ENCODE measurements at regions not wholly inside any gene's neighbourhood (a gene's known extent, or its start where the extent isn't known, plus 50 kb on each side); places are given as distances from the start of the nearest gene placed in this dataset.

DNA sequence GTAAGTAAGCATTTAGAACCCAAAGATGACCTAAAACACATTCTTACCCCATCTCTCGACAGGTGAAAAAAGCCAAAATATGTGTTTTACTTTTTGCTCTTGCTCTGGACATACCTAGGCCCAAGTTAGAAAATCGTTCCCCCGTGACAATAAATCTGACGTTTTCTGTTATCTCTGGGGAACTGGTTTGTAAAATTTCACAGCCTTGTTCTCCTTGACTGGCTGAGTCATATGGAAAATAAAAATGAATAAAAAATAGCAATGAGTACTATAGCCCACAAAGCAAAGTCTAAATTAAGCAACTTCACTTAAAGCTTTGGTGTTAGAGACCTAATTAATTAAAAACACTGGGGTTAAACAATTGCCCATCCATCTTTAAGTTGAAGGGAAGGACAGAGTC lies 286.9 kb upstream of the CLINT1 start:
- no peak for DNase-seq
- H3K4me1 ChIP-seq (ENCODE audit: low read length): no peaks in the 10 kb centered on the region
- H3K27ac ChIP-seq (ENCODE audit: low read length): no peak overlapping the region
- H3K4me2 ChIP-seq (ENCODE audit: low read depth, low read length, poor library complexity, severe bottlenecking): no peak overlapping the region
- H3K9me2 ChIP-seq (replicated peaks; ENCODE audit: insufficient read depth, low read length): no peaks in the 10 kb centered on the region
- no peak overlapping the region for H3K9ac ChIP-seq (ENCODE audit: low read length)
- H3K27me3 ChIP-seq (ENCODE audit: low read length): no peaks in the 10 kb centered on the region
- H3K9me3 ChIP-seq (ENCODE audit: low read length): no peaks in the 10 kb centered on the region
- H4K20me1 ChIP-seq (ENCODE audit: insufficient read depth, low read depth, low read length): no peaks in the 10 kb centered on the region
- no peaks in the 10 kb centered on the region for H3K79me2 ChIP-seq (ENCODE audit: low read length)
- H2AFZ ChIP-seq (ENCODE audit: low read length): no peak overlapping the region
- H3K36me3 ChIP-seq (ENCODE audit: insufficient read depth, low read length): no peaks in the 10 kb centered on the region
- H3K4me3 ChIP-seq (ENCODE audit: low read length): no peak overlapping the region

GRCh38 chr5:158143081-158143480 lies 284.1 kb upstream of the CLINT1 start:
- Histone ChIP-seq H3K4me3 (ENCODE audit: low read length) (no peak overlapping the region), H3K79me2 (ENCODE audit: low read length) (no peaks in the 10 kb centered on the region), H3K9me3 (ENCODE audit: low read length) (no peaks in the 10 kb centered on the region), H3K9ac (ENCODE audit: low read length) (no peak overlapping the region), H3K4me2 (ENCODE audit: low read depth, low read length, poor library complexity, severe bottlenecking) (no peak overlapping the region), H3K27me3 (ENCODE audit: low read length) (no peaks in the 10 kb centered on the region), H2AFZ (ENCODE audit: low read length) (no peak overlapping the region), H3K36me3 (ENCODE audit: insufficient read depth, low read length) (no peaks in the 10 kb centered on the region), H4K20me1 (ENCODE audit: insufficient read depth, low read depth, low read length) (no peaks in the 10 kb centered on the region), H3K4me1 (ENCODE audit: low read length) (no peaks in the 10 kb centered on the region), H3K27ac (ENCODE audit: low read length) (no peak overlapping the region), H3K9me2 (replicated peaks; ENCODE audit: insufficient read depth, low read length) (no peaks in the 10 kb centered on the region)
- no peak for DNase-seq

GRCh38 chr5:158142156-158142555 lies 283.2 kb upstream of the CLINT1 start:
- no peak for DNase-seq
- Histone ChIP-seq H3K79me2 (ENCODE audit: low read length) (no peaks in the 10 kb centered on the region), H3K36me3 (ENCODE audit: insufficient read depth, low read length) (no peaks in the 10 kb centered on the region), H3K27me3 (ENCODE audit: low read length) (no peaks in the 10 kb centered on the region), H3K9me2 (replicated peaks; ENCODE audit: insufficient read depth, low read length) (no peaks in the 10 kb centered on the region), H3K4me3 (ENCODE audit: low read length) (no peak overlapping the region), H4K20me1 (ENCODE audit: insufficient read depth, low read depth, low read length) (no peaks in the 10 kb centered on the region), H2AFZ (ENCODE audit: low read length) (no peak overlapping the region), H3K4me2 (ENCODE audit: low read depth, low read length, poor library complexity, severe bottlenecking) (no peak overlapping the region), H3K27ac (ENCODE audit: low read length) (no peak overlapping the region), H3K4me1 (ENCODE audit: low read length) (no peaks in the 10 kb centered on the region), H3K9ac (ENCODE audit: low read length) (no peak overlapping the region), H3K9me3 (ENCODE audit: low read length) (no peaks in the 10 kb centered on the region)

- Histone ChIP-seq H3K36me3 (ENCODE audit: insufficient read depth, low read length) (no peaks in the 10 kb centered on the region), H3K27me3 (ENCODE audit: low read length) (no peaks in the 10 kb centered on the region), H3K27ac (ENCODE audit: low read length) (no peak overlapping the region), H3K79me2 (ENCODE audit: low read length) (no peaks in the 10 kb centered on the region), H3K4me2 (ENCODE audit: low read depth, low read length, poor library complexity, severe bottlenecking) (no peak overlapping the region), H4K20me1 (ENCODE audit: insufficient read depth, low read depth, low read length) (no peaks in the 10 kb centered on the region), H3K9ac (ENCODE audit: low read length) (no peak overlapping the region), H3K9me3 (ENCODE audit: low read length) (no peaks in the 10 kb centered on the region), H2AFZ (ENCODE audit: low read length) (no peak overlapping the region), H3K4me3 (ENCODE audit: low read length) (no peak overlapping the region), H3K4me1 (ENCODE audit: low read length) (no peaks in the 10 kb centered on the region), H3K9me2 (replicated peaks; ENCODE audit: insufficient read depth, low read length) (no peaks in the 10 kb centered on the region)
- DNase-seq: no peak
Observed at GRCh38 chr5:158140120-158140731, 281.3 kb upstream of the CLINT1 start.

DNA sequence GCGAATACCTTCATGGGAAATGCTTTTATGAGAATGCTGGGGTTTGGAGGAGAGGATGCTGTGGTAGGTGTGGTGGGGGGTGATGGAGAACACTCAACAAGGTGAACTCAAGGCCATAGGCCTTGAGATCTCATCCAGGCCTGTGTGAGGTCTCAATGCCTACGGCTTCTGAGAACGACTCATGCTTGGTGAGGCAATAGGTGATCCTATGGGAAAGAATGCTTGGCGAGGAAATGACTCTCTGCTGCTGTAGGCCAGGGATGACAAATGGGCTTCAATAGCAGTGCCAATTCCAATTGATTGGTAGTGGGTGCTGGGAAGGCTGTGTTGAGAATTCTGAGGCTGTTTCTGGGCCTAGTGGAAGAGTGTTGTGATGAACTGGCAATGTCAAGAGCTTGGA lies 280.2 kb upstream of the CLINT1 start:
- Histone ChIP-seq H3K36me3 (ENCODE audit: insufficient read depth, low read length) (no peaks in the 10 kb centered on the region), H3K79me2 (ENCODE audit: low read length) (no peaks in the 10 kb centered on the region), H3K27me3 (ENCODE audit: low read length) (no peaks in the 10 kb centered on the region), H3K4me2 (ENCODE audit: low read depth, low read length, poor library complexity, severe bottlenecking) (no peak overlapping the region), H3K9me3 (ENCODE audit: low read length) (no peaks in the 10 kb centered on the region), H3K9ac (ENCODE audit: low read length) (no peak overlapping the region), H4K20me1 (ENCODE audit: insufficient read depth, low read depth, low read length) (no peaks in the 10 kb centered on the region), H3K9me2 (replicated peaks; ENCODE audit: insufficient read depth, low read length) (no peaks in the 10 kb centered on the region), H3K4me1 (ENCODE audit: low read length) (no peaks in the 10 kb centered on the region), H3K4me3 (ENCODE audit: low read length) (no peak overlapping the region), H2AFZ (ENCODE audit: low read length) (no peak overlapping the region), H3K27ac (ENCODE audit: low read length) (no peak overlapping the region)
- no peak for DNase-seq

- Histone ChIP-seq H3K9ac (ENCODE audit: low read length) (no peak overlapping the region), H3K9me3 (ENCODE audit: low read length) (no peaks in the 10 kb centered on the region), H3K4me1 (ENCODE audit: low read length) (no peaks in the 10 kb centered on the region), H3K4me2 (ENCODE audit: low read depth, low read length, poor library complexity, severe bottlenecking) (no peak overlapping the region), H3K4me3 (ENCODE audit: low read length) (no peak overlapping the region), H3K9me2 (replicated peaks; ENCODE audit: insufficient read depth, low read length) (no peaks in the 10 kb centered on the region), H2AFZ (ENCODE audit: low read length) (no peak overlapping the region), H3K36me3 (ENCODE audit: insufficient read depth, low read length) (no peaks in the 10 kb centered on the region), H3K27me3 (ENCODE audit: low read length) (no peaks in the 10 kb centered on the region), H3K27ac (ENCODE audit: low read length) (no peak overlapping the region), H3K79me2 (ENCODE audit: low read length) (no peaks in the 10 kb centered on the region), H4K20me1 (ENCODE audit: insufficient read depth, low read depth, low read length) (no peaks in the 10 kb centered on the region)
- no peak for DNase-seq
Observed at GRCh38 chr5:158135682-158136179, 276.8 kb upstream of the CLINT1 start.

- Histone ChIP-seq H3K36me3 (ENCODE audit: insufficient read depth, low read length) (no peaks in the 10 kb centered on the region), H3K4me2 (ENCODE audit: low read depth, low read length, poor library complexity, severe bottlenecking) (no peak overlapping the region), H3K9ac (ENCODE audit: low read length) (no peak overlapping the region), H3K79me2 (ENCODE audit: low read length) (no peaks in the 10 kb centered on the region), H3K9me2 (replicated peaks; ENCODE audit: insufficient read depth, low read length) (no peaks in the 10 kb centered on the region), H4K20me1 (ENCODE audit: insufficient read depth, low read depth, low read length) (no peaks in the 10 kb centered on the region), H3K4me1 (ENCODE audit: low read length) (no peaks in the 10 kb centered on the region), H3K9me3 (ENCODE audit: low read length) (no peaks in the 10 kb centered on the region), H3K4me3 (ENCODE audit: low read length) (no peak overlapping the region), H3K27me3 (ENCODE audit: low read length) (no peaks in the 10 kb centered on the region), H3K27ac (ENCODE audit: low read length) (no peak overlapping the region), H2AFZ (ENCODE audit: low read length) (no peak overlapping the region)
- DNase-seq: no peak
Observed at GRCh38 chr5:158133369-158133768, 274.4 kb upstream of the CLINT1 start.

GRCh38 chr5:158127536-158127935 lies 268.6 kb upstream of the CLINT1 start:
- H3K4me2 ChIP-seq (ENCODE audit: low read depth, low read length, poor library complexity, severe bottlenecking): no peak overlapping the region
- no peak overlapping the region for H3K9ac ChIP-seq (ENCODE audit: low read length)

More at GRCh38 chr5:158127536-158127935, 268.6 kb upstream of the CLINT1 start:
- no peaks in the 10 kb centered on the region for H4K20me1 ChIP-seq (ENCODE audit: insufficient read depth, low read depth, low read length)
- no peaks in the 10 kb centered on the region for H3K36me3 ChIP-seq (ENCODE audit: insufficient read depth, low read length)
- H3K9me2 ChIP-seq (replicated peaks; ENCODE audit: insufficient read depth, low read length): no peaks in the 10 kb centered on the region
- no peaks in the 10 kb centered on the region for H3K4me1 ChIP-seq (ENCODE audit: low read length)
- H3K4me3 ChIP-seq (ENCODE audit: low read length): no peak overlapping the region
- DNase-seq: no peak
- H3K79me2 ChIP-seq (ENCODE audit: low read length): no peaks in the 10 kb centered on the region
- no peak overlapping the region for H2AFZ ChIP-seq (ENCODE audit: low read length)
- no peaks in the 10 kb centered on the region for H3K27me3 ChIP-seq (ENCODE audit: low read length)
- H3K27ac ChIP-seq (ENCODE audit: low read length): no peak overlapping the region
- H3K9me3 ChIP-seq (ENCODE audit: low read length): no peaks in the 10 kb centered on the region
